NOMO-1 treated with dmso at 0.1 percent for 144 hours (cell line): ENCODE measurements at regions not wholly inside any gene's neighbourhood (a gene's known extent, or its start where the extent isn't known, plus 50 kb on each side); places are given as distances from the start of the nearest gene placed in this dataset.
"Not testable (repeated sequence)": the region's sequence is repeated elsewhere in the genome, so short reads cannot be mapped to it uniquely, and the experiment has no call there.

Experiments used
- DNase-seq: peaks from one replicate; lab custom pipeline; 2025; ENCODE audit not compliant: unreplicated experiment; lab: John Stamatoyannopoulos, UW

DNA sequence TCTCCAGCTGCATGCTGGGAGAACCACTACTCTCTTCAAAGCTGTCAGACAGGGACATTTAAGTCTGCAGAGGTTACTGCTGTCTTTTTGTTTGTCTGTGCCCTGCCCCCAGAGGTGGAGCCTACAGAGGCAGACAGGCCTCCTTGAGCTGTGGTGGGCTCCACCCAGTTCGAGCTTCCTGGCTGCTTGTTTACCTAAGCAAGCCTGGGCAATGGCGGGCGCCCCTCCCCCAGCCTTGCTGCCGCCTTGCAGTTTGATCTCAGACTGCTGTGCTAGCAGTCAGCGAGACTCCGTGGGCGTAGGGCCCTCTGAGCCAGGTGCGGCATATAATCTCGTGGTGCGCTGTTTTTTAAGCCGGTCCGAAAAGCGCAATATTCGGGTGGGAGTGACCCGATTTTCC, 215.0 kb downstream of the STIM2 start:
- DNase-seq, result not testable (repeated sequence)

GRCh38 chr4:27078934-27079455, 218.4 kb downstream of the STIM2 start:
- no peak for DNase-seq

DNA sequence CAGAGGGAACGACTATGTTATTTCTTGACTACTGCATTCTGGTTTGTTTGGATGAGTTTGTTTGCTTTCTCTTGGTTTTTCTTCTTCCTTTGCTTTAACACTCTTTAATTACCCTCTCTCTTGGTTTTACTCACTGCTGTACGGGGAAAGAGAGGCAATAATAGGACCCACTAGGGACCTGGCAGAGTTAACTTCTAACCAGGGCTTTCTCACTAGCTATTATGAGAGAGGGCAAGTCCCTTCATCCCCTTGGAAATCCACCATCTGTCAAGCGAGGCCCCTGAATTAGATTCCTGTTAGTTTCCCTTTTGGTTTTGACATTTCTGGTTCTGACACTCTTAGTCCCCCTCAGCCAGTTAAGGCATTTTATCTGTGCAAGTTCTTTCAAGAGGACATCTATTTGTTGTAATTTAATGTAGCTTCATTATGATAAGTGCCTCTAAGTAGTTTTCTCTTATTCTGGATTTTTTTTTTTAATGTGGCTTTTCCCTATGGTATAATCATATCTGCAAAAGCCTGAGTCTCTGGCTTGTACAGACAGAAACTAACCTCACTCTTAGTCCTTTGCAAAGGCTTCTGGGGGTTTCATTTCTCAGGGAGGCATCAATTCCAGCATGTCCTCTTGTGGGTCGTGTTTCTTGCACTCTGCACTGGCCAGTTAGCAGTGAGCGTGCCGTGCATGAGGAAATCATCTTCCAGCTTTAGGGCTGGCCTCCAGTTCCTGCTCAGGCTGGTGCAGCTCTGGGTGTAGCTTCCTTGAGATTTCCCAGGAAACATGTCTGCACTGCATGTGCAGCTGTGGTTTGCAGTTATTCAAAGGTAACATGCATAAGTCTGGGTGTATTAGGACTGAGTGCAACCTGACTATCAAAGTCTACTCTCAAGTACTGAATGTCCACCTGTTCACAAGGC, 221.3 kb downstream of the STIM2 start:
- no peak for DNase-seq

DNA sequence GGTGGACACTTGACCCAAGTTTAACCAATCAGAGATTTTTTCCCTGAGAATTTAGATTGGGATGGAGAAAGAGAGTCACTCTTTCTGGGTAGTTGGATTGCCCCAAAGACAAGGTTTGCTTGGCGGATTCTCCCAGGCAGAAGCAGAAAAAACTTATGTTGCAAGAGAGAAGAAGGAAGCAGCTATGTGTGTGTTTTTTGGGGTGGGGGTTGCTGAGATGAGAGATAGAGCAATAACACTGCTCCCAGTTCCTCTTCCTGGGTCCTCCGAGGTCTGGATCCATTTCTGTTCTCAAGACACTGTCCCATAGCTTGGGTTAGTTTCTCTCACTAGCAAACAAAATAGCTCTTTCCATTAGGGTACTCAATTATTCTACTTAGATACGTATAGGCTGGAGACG, 222.1 kb downstream of the STIM2 start:
- no peak for DNase-seq

GRCh38 chr4:27084685-27085361, 224.2 kb downstream of the STIM2 start:
- no peak for DNase-seq

- no peak for DNase-seq
Measured at GRCh38 chr4:27085396-27085795, 224.8 kb downstream of the STIM2 start.

DNA sequence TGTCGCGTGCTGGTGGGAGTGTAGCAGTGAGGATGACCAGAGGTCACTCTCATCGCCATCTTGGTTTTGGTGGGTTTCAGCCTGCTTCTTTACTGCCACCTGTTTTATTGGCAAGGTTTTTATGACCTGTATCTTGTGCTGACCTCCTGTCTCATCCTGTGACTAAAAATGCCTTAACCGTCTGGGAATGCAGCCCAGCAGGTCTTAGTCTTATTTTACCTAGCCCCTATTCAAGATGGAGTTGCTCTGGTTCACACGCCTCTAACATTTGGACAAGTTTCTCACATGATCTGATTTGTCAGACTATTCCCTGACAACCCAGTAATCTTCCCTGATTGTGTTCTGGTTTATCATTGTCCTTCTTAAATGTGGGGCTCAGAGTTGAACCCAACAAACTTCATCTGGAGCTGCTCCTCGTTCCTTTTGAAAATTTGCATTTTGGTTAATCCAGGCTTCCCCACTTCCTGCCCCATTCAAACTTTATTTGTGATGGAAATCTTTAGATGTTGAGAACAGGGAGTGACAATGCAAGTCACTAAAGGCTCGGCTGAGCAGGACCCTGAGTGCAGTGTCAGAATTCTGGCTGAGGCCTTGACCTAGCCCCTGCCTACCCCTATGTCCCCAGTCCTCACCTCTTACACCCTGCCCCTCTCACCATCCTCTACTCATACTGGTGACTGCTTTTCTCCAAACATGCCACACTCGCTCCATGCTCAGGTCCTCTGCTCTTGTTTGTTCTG, 226.8 kb downstream of the STIM2 start:
- DNase-seq, result no peak

- DNase-seq, result peak; percentile 11
Measured at GRCh38 chr4:27088491-27088890, 227.8 kb downstream of the STIM2 start.

DNA sequence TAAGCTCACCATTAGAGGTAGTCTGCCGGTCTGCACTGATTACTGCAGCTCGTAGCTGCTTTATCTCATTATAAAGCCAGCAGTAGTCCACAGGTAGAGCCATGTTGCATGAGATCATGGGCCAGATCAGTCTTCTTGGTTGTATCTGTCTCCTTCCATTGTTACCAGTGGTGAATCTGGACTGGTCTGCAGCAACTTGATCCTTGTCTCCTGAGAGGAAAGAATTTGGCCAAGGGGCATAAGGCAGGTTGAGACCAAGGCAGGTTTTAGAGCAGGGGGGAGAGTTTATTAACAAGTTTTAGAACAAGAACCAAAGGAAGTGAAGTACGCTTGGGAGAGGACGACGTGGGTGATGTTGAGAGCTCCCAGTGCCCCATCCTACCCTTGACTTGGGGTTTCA, 228.5 kb downstream of the STIM2 start:
- DNase-seq, result no peak

GRCh38 chr4:27090406-27090805, 229.8 kb downstream of the STIM2 start:
- no peak for DNase-seq

GRCh38 chr4:27094224-27094623, 233.6 kb downstream of the STIM2 start:
- DNase-seq, result no peak

DNA sequence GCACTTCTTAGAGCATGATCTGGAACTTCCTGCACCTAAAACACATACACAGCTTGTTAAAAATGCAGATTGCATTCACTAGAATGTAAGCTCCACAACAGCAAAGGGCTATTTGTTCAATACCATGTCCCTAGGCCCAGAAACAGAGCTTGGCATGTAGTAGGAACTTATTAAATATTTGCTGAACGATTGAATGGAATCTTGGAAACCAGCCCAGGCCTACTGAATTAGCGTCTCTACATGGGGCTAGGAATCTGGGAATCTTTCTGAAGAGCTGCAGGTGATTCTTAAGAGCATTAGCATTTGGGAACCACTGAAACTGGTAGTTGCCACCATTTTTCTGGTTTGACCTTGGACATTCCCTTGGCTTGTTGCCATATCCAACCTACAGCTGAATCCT, 234.1 kb downstream of the STIM2 start:
- no peak for DNase-seq

- no peak for DNase-seq
Measured at GRCh38 chr4:27096142-27096824, 235.6 kb downstream of the STIM2 start.

GRCh38 chr4:27098034-27098433, 237.4 kb downstream of the STIM2 start:
- DNase-seq, result no peak

GRCh38 chr4:27100713-27101112, 240.1 kb downstream of the STIM2 start:
- no peak for DNase-seq

GRCh38 chr4:27101126-27101525, 240.5 kb downstream of the STIM2 start:
- DNase-seq, result no peak

DNA sequence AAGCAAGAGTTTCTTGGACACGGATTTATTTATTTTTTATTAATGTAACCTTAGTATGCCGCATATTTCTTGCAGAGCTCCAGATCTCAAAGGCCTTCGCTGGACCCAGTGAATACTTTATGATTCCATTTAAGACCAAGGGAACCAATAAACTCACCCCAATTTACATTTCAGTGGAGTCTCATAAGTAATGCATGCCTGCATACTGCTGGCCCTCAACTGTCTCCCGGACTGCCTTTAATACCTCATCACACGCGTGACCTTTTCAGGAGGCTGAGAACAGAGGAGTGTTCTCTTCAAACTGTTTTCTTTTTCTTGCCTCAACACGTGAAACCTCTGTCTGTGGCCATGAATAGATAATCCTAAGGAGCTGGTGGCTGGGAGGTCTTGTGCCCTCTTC, 240.9 kb downstream of the STIM2 start:
- no peak for DNase-seq

DNA sequence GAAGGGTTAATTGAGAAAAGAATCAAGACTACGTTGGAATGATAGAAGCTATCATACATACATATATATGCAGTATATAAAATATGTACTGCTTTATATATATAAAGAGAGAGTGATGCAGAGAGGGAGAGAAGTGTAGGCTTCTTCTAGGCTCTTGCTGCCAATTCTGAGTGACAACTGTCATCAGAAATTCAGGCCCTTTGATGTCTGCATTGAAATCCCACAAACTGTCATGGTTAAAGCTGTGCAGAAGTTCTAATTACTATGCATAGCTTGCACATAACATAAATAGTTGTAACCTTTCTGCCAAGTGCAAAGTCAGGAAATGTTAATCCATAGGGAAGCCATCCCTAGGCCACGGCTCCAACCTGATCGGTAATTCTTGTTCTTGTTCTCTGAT, 251.0 kb downstream of the STIM2 start:
- DNase-seq, result no peak

DNA sequence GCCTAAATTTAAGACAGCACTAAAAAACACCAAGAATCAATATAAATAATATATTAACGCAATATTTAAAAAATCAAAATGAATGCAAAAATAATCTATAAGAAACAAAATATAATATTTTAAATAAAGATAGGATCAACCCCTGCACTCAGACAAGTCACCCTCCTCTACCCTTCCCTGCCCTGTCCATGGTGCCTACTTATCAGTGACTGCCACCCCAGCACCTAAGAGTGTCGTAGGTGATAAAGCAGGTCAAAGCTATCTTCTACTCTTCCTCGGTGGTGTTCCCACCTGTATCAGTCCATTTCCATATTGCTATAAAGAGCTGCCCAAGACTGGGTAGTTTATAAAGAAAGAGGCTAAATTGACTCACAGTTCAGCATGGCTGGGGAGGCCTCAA, 251.9 kb downstream of the STIM2 start:
- DNase-seq, result no peak

GRCh38 chr4:27115221-27115620, 254.6 kb downstream of the STIM2 start:
- no peak for DNase-seq

DNA sequence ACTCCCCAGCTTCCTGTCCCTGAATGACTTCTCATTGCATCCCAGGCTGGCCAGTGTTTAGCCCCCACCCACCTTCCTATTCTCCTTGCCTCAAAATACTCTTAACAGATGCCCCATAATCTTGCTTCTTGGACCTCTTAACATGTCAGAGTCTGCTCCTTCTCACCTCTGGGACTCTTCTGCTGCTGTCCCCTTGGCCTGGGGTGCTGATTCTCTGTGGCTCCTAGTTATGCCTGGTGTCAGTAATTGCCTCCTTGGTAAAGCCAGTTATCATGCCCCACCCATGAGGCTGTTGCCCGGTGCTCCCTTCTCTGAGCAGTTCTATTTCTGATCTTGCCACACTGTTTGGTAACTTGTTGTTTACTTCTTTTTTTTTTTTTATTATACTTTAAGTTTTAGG, 256.8 kb downstream of the STIM2 start:
- DNase-seq, result no peak
